Endothelial cell of umbilical vein (primary cell): ENCODE measurements at regions not wholly inside any gene's neighbourhood (a gene's known extent, or its start where the extent isn't known, plus 50 kb on each side); places are given as distances from the start of the nearest gene placed in this dataset.

Experiments
- BruUV-seq: library from RNA; stranded (reverse); fragments of 400-500 nt; replicated peaks from 2 replicates; lab custom pipeline; 2021; lab: Mats Ljungman, UMichigan
- CTCF ChIA-PET: fragments of 300-600, 350-600 bp; sonication (Branson Sonifier 250); formaldehyde crosslinking; loops from one replicate; lab custom pipeline; 2021; ENCODE audit warnings: antibody characterized with exemption, inconsistent platforms; lab: Charles Lee
- POLR2A ChIA-PET: fragments of 300-600, 350-600 bp; sonication (Branson Sonifier 250); formaldehyde crosslinking; loops from one replicate; lab custom pipeline; 2021; ENCODE audit warnings: antibody characterized with exemption, inconsistent platforms; lab: Charles Lee
- DNase-seq: peaks from one replicate; pipeline ENCODE4 v3.0.0-alpha.2; 2011; ENCODE audit warnings: low read depth, low spot score
- FAIRE-seq: peaks from 2 replicates; lab custom pipeline; 2011; peaks lifted over from hg19 to GRCh38; lab: Jason Lieb, UNC
- H2AFZ ChIP-seq: 2 replicates; pipeline ENCODE4 v1.6.0; 2012; ENCODE audit warnings: low read depth, low read length, control low read depth, inconsistent platforms
- H3K27ac ChIP-seq: 2 replicates; pipeline ENCODE4 v1.5.1; 2011; ENCODE audit warnings: low read depth, mild to moderate bottlenecking, control low read depth, low read length, moderate library complexity; ENCODE audit not compliant: insufficient read depth
- H3K27me3 ChIP-seq, 2 experiments: 2 replicates each; pipeline versions ENCODE4 v1.6.0 to v1.6.1; 2011; ENCODE audit warnings: low read length in 2 of 2, mixed read lengths in 1 of 2; ENCODE audit not compliant: control insufficient read depth in 2 of 2, insufficient read depth in 2 of 2
- H3K36me3 ChIP-seq, 2 experiments: 2 replicates in 1 of 2; 3 replicates in 1 of 2; pipeline ENCODE4 v1.5.1; 2011; ENCODE audit warnings: low read length in 2 of 2, mild to moderate bottlenecking in 1 of 2, moderate library complexity in 1 of 2; ENCODE audit not compliant: control insufficient read depth in 2 of 2, insufficient read depth in 2 of 2; ENCODE audit errors: extremely low read depth in 1 of 2
- H3K4me1 ChIP-seq: 3 replicates; pipeline ENCODE4 v1.5.1; 2011; ENCODE audit warnings: mild to moderate bottlenecking, low read length; ENCODE audit not compliant: control insufficient read depth, insufficient read depth; ENCODE audit errors: extremely low read depth
- H3K4me2 ChIP-seq: 2 replicates; pipeline ENCODE4 v1.6.1; 2011; ENCODE audit warnings: low read length, control low read depth, mixed read lengths; ENCODE audit not compliant: insufficient read depth
- H3K4me3 ChIP-seq, 3 experiments: fragments of 200-600 bp in 1 of 3; sonication (generic), shearing (Covaris generic) in 1 of 3; replicated peaks in 1 of 3; 2 replicates each; pipeline ENCODE4 v1.5.1; 2011 to 2016; ENCODE audit warnings: control low read depth in 3 of 3, low read length in 3 of 3, mild to moderate bottlenecking in 2 of 3, inconsistent platforms in 1 of 3, low read depth in 1 of 3, moderate library complexity in 1 of 3; ENCODE audit not compliant: insufficient read depth in 1 of 3
- H3K79me2 ChIP-seq: 2 replicates; pipeline ENCODE4 v1.6.0; 2012; ENCODE audit warnings: low read length, inconsistent platforms; ENCODE audit not compliant: control insufficient read depth, insufficient read depth
- H3K9ac ChIP-seq: replicated peaks from 2 replicates; pipeline ENCODE3; 2011; ENCODE audit warnings: low read length, control low read depth; ENCODE audit not compliant: insufficient read depth; ENCODE audit errors: extremely low read depth
- H3K9me1 ChIP-seq: replicated peaks from 3 replicates; pipeline ENCODE4 v1.6.0; 2011; ENCODE audit warnings: mild to moderate bottlenecking, low read length; ENCODE audit not compliant: control insufficient read depth, insufficient read depth; ENCODE audit errors: extremely low read depth
- H3K9me3 ChIP-seq: replicated peaks from 2 replicates; pipeline ENCODE4 v1.5.1; 2012; ENCODE audit warnings: low read length, inconsistent platforms; ENCODE audit not compliant: control insufficient read depth, insufficient read depth
- H4K20me1 ChIP-seq: replicated peaks from 2 replicates; pipeline ENCODE3; 2011; ENCODE audit warnings: mild to moderate bottlenecking, low read length; ENCODE audit not compliant: control insufficient read depth, insufficient read depth; ENCODE audit errors: extremely low read depth
- EZH2 ChIP-seq: IDR thresholded peaks from 2 replicates; pipeline ENCODE4 v1.6.1; 2012; ENCODE audit warnings: borderline replicate concordance, low read depth, mild to moderate bottlenecking, moderate library complexity, low read length, inconsistent platforms; ENCODE audit not compliant: severe bottlenecking
- FOS ChIP-seq: IDR thresholded peaks from 2 replicates; pipeline ENCODE4 v1.6.1; 2011; ENCODE audit warnings: mild to moderate bottlenecking, low read length, moderate library complexity, borderline replicate concordance; ENCODE audit not compliant: insufficient read depth
- GATA2 ChIP-seq: IDR thresholded peaks from 2 replicates; pipeline ENCODE4 v1.7.0; 2011; ENCODE audit warnings: low read depth, mild to moderate bottlenecking, moderate library complexity, mixed read lengths, low read length; ENCODE audit not compliant: insufficient read length, insufficient read depth
- JUN ChIP-seq: IDR thresholded peaks from 2 replicates; pipeline ENCODE4 v1.6.1; 2011; ENCODE audit warnings: borderline replicate concordance, low read depth; ENCODE audit not compliant: insufficient read length, insufficient read depth
- MYC ChIP-seq: IDR thresholded peaks from one replicate; pipeline ENCODE4 v1.6.1; 2011; ENCODE audit warnings: mild to moderate bottlenecking, low read depth, low read length
- POLR2A ChIP-seq: IDR thresholded peaks from 2 replicates; pipeline ENCODE4 v1.6.1; 2012; ENCODE audit warnings: low read depth, mild to moderate bottlenecking, control low read depth, low read length
- POLR2AphosphoS5 ChIP-seq: IDR thresholded peaks from 2 replicates; pipeline ENCODE4 v1.6.1; 2012; ENCODE audit warnings: low read depth, mild to moderate bottlenecking, control low read depth, low read length, moderate library complexity; ENCODE audit not compliant: insufficient read depth
- dilution Hi-C: fragments of 300-500 bp; cut with MboI; formaldehyde crosslinking; loops from one replicate; pipeline ENCODE4 v1.15.0; 2019; ENCODE audit warnings: low sequenced_read_pairs; ENCODE audit not compliant: extremely low pct_ligation_motif_present
- intact Hi-C: fragments of 100-400 bp; cut with micrococcal nuclease; formaldehyde crosslinking; loops from one replicate; pipeline ENCODE4 v1.10.0; 2022
- TF ChIP-seq, protein P1 (sequence below), 2 donors: IDR thresholded peaks; 1 replicate in 1 of 2; 2 replicates in 1 of 2; pipeline ENCODE4 v1.5.1; 2011; ENCODE audit warnings: low read length in 2 of 2, mild to moderate bottlenecking in 2 of 2, moderate library complexity in 2 of 2, control low read depth in 1 of 2, inconsistent platforms in 1 of 2, low read depth in 1 of 2; ENCODE audit not compliant: insufficient read depth in 1 of 2; ENCODE audit errors: extremely low read depth in 1 of 2
- TF ChIP-seq, protein P2 (sequence below): IDR thresholded peaks from 2 replicates; pipeline ENCODE4 v1.6.1; 2011; ENCODE audit not compliant: insufficient read depth, insufficient read length

DNA sequence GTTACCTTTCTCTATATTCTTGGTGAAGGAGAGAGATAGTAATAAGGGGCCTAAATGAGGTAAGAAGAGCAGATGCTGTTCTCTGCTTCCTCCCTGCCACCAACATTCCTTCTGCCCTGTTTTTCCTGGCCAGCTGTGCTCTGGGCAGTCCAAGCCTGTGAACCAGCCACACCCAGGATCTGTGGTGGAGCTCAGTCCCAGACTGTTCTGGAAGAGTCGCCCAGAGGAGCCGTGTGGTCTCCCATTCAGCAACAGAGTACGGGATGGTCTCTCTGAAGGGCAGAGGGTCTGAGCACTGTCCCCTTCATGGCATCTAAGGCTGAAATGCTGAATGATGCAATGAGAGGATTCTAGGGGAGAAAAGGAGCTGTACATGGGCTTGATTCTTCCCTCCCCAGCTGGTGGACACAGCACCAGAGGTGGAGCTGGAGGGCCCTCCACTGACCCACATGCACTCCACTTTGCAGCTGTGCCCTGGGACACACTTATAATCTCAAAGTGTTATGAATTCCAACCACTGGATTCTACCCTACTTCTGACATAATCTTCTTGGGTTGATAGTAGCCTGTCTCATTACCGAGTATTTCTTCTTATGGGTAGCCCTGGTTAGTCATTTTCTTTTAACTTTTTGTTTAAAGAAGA is 70.8 kb upstream of the RPS23 start:
- intact Hi-C loops (no loop called here), dilution Hi-C loops (no loop called here)
- Histone ChIP-seq H3K4me2 (no peak overlapping the region), H3K27ac (no peak overlapping the region), H3K79me2 (no peaks in the 10 kb centered on the region), H3K9me3 (no peaks in the 10 kb centered on the region), H3K9ac (no peak overlapping the region), H3K4me1 (peaks cover 17% of the 10 kb centered on the region), H3K4me3 (no peak overlapping the region), H2AFZ (no peak overlapping the region), H3K27me3 (peaks cover 0 to 2% of the 10 kb centered on the region in 2 experiments), H4K20me1 (no peaks in the 10 kb centered on the region), H3K9me1 (no peaks in the 10 kb centered on the region), H3K36me3 (no peaks in the 10 kb centered on the region)
- FAIRE-seq (no peak), DNase-seq (no peak)
- CTCF ChIA-PET, result interaction anchor here (1.0 to 2.4 kb wide), 7 partner anchors 36 to 1216 kb away, joined by 3 to 12 read pairs (median 3); no protein-coding TSS in a partner anchor
- no peak for TF ChIP-seq POLR2AphosphoS5
- TF ChIP-seq, protein P1, sequence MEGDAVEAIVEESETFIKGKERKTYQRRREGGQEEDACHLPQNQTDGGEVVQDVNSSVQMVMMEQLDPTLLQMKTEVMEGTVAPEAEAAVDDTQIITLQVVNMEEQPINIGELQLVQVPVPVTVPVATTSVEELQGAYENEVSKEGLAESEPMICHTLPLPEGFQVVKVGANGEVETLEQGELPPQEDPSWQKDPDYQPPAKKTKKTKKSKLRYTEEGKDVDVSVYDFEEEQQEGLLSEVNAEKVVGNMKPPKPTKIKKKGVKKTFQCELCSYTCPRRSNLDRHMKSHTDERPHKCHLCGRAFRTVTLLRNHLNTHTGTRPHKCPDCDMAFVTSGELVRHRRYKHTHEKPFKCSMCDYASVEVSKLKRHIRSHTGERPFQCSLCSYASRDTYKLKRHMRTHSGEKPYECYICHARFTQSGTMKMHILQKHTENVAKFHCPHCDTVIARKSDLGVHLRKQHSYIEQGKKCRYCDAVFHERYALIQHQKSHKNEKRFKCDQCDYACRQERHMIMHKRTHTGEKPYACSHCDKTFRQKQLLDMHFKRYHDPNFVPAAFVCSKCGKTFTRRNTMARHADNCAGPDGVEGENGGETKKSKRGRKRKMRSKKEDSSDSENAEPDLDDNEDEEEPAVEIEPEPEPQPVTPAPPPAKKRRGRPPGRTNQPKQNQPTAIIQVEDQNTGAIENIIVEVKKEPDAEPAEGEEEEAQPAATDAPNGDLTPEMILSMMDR (IDR thresholded peaks at IDR 0.05; ENCODE audit: extremely low read depth in 1 of 2, insufficient read depth in 1 of 2, low read depth in 1 of 2, low read length in 2 of 2), result no peak
- TF ChIP-seq POLR2A, result no peak
- no peak for TF ChIP-seq EZH2
- TF ChIP-seq, protein P2, sequence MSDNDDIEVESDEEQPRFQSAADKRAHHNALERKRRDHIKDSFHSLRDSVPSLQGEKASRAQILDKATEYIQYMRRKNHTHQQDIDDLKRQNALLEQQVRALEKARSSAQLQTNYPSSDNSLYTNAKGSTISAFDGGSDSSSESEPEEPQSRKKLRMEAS, result no peak
- no peak for TF ChIP-seq MYC
- TF ChIP-seq GATA2, result no peak
- no peak for TF ChIP-seq JUN
- no peak for TF ChIP-seq FOS
- POLR2A ChIA-PET, result no interaction called here
- BruUV-seq, result no TSS peak
